ENCODE measurements at regions not wholly inside any gene's neighbourhood (a gene's known extent, or its start where the extent isn't known, plus 50 kb on each side); places are given as distances from the start of the nearest gene placed in this dataset.
"Not testable (repeated sequence)": the region's sequence is repeated elsewhere in the genome, so short reads cannot be mapped to it uniquely, and the experiment has no call there.

- DNase-seq (ENCODE audit: low read depth), result no peak
Observed at GRCh38 chr12:72865921-72866320, 593.8 kb downstream of the TRHDE start.

GRCh38 chr12:72869024-72869423 lies 596.9 kb downstream of the TRHDE start:
- no peak for DNase-seq (ENCODE audit: low read depth)

- no peak for DNase-seq (ENCODE audit: low read depth)
Observed at GRCh38 chr12:72872238-72872887, 600.2 kb downstream of the TRHDE start.

GRCh38 chr12:72872996-72873395 lies 600.8 kb downstream of the TRHDE start:
- no peak for DNase-seq (ENCODE audit: low read depth)

- no peak for DNase-seq (ENCODE audit: low read depth)
Observed at GRCh38 chr12:72876092-72876491, 603.9 kb downstream of the TRHDE start.

GRCh38 chr12:72888693-72889092 lies 616.5 kb downstream of the TRHDE start:
- DNase-seq (ENCODE audit: low read depth), result no peak

GRCh38 chr12:72889791-72890190 lies 617.6 kb downstream of the TRHDE start:
- DNase-seq (ENCODE audit: low read depth), result no peak

GRCh38 chr12:72901685-72902084 lies 629.5 kb downstream of the TRHDE start:
- DNase-seq (ENCODE audit: low read depth), result no peak

GRCh38 chr12:72925716-72926115 lies 653.5 kb downstream of the TRHDE start:
- DNase-seq (ENCODE audit: low read depth), result no peak

GRCh38 chr12:72931838-72932237 lies 659.7 kb downstream of the TRHDE start:
- DNase-seq (ENCODE audit: low read depth), result not testable (repeated sequence)

- no peak for DNase-seq (ENCODE audit: low read depth)
Observed at GRCh38 chr12:72937486-72937885, 665.3 kb downstream of the TRHDE start.

- DNase-seq (ENCODE audit: low read depth), result no peak
Observed at GRCh38 chr12:72957454-72957853, 685.3 kb downstream of the TRHDE start.

GRCh38 chr12:72966684-72967083 lies 694.5 kb downstream of the TRHDE start:
- no peak for DNase-seq (ENCODE audit: low read depth)

GRCh38 chr12:72974954-72975555 lies 702.9 kb downstream of the TRHDE start:
- no peak for DNase-seq (ENCODE audit: low read depth)

GRCh38 chr12:72978999-72979398 lies 706.8 kb downstream of the TRHDE start:
- DNase-seq (ENCODE audit: low read depth), result no peak

GRCh38 chr12:72982356-72982755 lies 710.2 kb downstream of the TRHDE start:
- no peak for DNase-seq (ENCODE audit: low read depth)

- DNase-seq (ENCODE audit: low read depth), result no peak
Observed at GRCh38 chr12:72986963-72987362, 714.8 kb downstream of the TRHDE start.

- no peak for DNase-seq (ENCODE audit: low read depth)
Observed at GRCh38 chr12:72989458-72989947, 717.3 kb downstream of the TRHDE start.

GRCh38 chr12:72995029-72995428 lies 722.9 kb downstream of the TRHDE start:
- not testable (repeated sequence) for DNase-seq (ENCODE audit: low read depth)

GRCh38 chr12:72995616-72996015 lies 723.4 kb downstream of the TRHDE start:
- no peak for DNase-seq (ENCODE audit: low read depth)

- DNase-seq (ENCODE audit: low read depth), result not testable (repeated sequence)
Observed at GRCh38 chr12:73001806-73002205, 729.6 kb downstream of the TRHDE start.

- not testable (repeated sequence) for DNase-seq (ENCODE audit: low read depth)
Observed at GRCh38 chr12:73002504-73002903, 730.3 kb downstream of the TRHDE start.

GRCh38 chr12:73009138-73009834 lies 737.1 kb downstream of the TRHDE start:
- DNase-seq (ENCODE audit: low read depth), result not testable (repeated sequence)
